Activated gamma-delta T cell treated with Interleukin-2 at 50 U/mL for 16 hours (primary cell): ENCODE measurements at regions not wholly inside any gene's neighbourhood (a gene's known extent, or its start where the extent isn't known, plus 50 kb on each side); places are given as distances from the start of the nearest gene placed in this dataset.
"Not testable (repeated sequence)": the region's sequence is repeated elsewhere in the genome, so short reads cannot be mapped to it uniquely, and the experiment has no call there.

ENCODE experiments used
- DNase-seq: peaks from one replicate; pipeline ENCODE4 v3.0.0-alpha.2; 2020

- no peak for DNase-seq
These were observed 361.1 kb downstream of the INSIG2 start for GRCh38 chr2:118449401-118449800.

GRCh38 chr2:118443596-118443995, 355.3 kb downstream of the INSIG2 start:
- no peak for DNase-seq

- DNase-seq, result no peak
These were observed 354.8 kb downstream of the INSIG2 start for GRCh38 chr2:118442996-118443553.

GRCh38 chr2:118442046-118442445, 353.8 kb downstream of the INSIG2 start:
- no peak for DNase-seq

GRCh38 chr2:118440404-118441098, 352.3 kb downstream of the INSIG2 start:
- DNase-seq, result no peak

- DNase-seq, result no peak
These were observed 349.2 kb downstream of the INSIG2 start for GRCh38 chr2:118437501-118437900.

GRCh38 chr2:118431997-118432396, 343.7 kb downstream of the INSIG2 start:
- DNase-seq, result no peak

- no peak for DNase-seq
These were observed 343.3 kb downstream of the INSIG2 start for GRCh38 chr2:118431586-118431985.

GRCh38 chr2:118431165-118431517, 342.9 kb downstream of the INSIG2 start:
- no peak for DNase-seq

- no peak for DNase-seq
These were observed 342.4 kb downstream of the INSIG2 start for GRCh38 chr2:118430510-118431164.

- no peak for DNase-seq
These were observed 336.9 kb downstream of the INSIG2 start for GRCh38 chr2:118425191-118425590.

GRCh38 chr2:118423776-118424175, 335.5 kb downstream of the INSIG2 start:
- no peak for DNase-seq

- no peak for DNase-seq
These were observed 333.4 kb downstream of the INSIG2 start for GRCh38 chr2:118421648-118422047.

- no peak for DNase-seq
These were observed 329.3 kb downstream of the INSIG2 start for GRCh38 chr2:118417406-118418120.

GRCh38 chr2:118415186-118415585, 326.9 kb downstream of the INSIG2 start:
- DNase-seq, result not testable (repeated sequence)

GRCh38 chr2:118403658-118404451, 315.6 kb downstream of the INSIG2 start:
- no peak for DNase-seq

- no peak for DNase-seq
These were observed 300.5 kb downstream of the INSIG2 start for GRCh38 chr2:118388771-118389170.

- DNase-seq, result no peak
These were observed 299.2 kb downstream of the INSIG2 start for GRCh38 chr2:118387509-118387908.

- no peak for DNase-seq
These were observed 298.5 kb downstream of the INSIG2 start for GRCh38 chr2:118386641-118387302.

GRCh38 chr2:118380915-118381653, 292.8 kb downstream of the INSIG2 start:
- no peak for DNase-seq

GRCh38 chr2:118375907-118376485, 287.7 kb downstream of the INSIG2 start:
- no peak for DNase-seq
